ENCODE measurements at regions not wholly inside any gene's neighbourhood (a gene's known extent, or its start where the extent isn't known, plus 50 kb on each side); places are given as distances from the start of the nearest gene placed in this dataset.

DNA sequence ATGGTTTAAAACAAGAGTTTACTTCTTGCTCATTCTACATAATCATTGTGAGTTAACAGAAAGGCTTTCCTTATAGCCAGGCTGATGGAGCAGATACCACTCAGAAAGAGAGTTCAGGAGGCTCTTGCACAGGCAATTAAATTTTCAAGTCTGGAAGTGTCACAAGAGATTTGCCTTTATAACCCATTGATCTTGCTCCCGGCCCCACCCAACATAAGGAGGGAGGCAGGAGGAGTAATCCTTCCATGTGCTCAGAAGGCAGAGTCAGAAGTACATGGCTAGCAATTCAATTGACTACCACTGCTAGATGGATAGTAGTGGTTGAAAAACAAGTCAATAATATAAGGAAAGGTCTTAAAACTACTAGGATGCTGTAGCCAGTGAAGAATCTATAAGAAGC is 346.3 kb upstream of the CDH11 start:
- TF ChIP-seq EP300 (IDR thresholded peaks at IDR 0.05): no peak
- TF ChIP-seq, protein P1, sequence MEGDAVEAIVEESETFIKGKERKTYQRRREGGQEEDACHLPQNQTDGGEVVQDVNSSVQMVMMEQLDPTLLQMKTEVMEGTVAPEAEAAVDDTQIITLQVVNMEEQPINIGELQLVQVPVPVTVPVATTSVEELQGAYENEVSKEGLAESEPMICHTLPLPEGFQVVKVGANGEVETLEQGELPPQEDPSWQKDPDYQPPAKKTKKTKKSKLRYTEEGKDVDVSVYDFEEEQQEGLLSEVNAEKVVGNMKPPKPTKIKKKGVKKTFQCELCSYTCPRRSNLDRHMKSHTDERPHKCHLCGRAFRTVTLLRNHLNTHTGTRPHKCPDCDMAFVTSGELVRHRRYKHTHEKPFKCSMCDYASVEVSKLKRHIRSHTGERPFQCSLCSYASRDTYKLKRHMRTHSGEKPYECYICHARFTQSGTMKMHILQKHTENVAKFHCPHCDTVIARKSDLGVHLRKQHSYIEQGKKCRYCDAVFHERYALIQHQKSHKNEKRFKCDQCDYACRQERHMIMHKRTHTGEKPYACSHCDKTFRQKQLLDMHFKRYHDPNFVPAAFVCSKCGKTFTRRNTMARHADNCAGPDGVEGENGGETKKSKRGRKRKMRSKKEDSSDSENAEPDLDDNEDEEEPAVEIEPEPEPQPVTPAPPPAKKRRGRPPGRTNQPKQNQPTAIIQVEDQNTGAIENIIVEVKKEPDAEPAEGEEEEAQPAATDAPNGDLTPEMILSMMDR (IDR thresholded peaks at IDR 0.05): no peak
- TF ChIP-seq POLR2AphosphoS5 (IDR thresholded peaks at IDR 0.05): no peak
